ENCODE measurements at regions not wholly inside any gene's neighbourhood (a gene's known extent, or its start where the extent isn't known, plus 50 kb on each side); places are given as distances from the start of the nearest gene placed in this dataset.

- Histone ChIP-seq H3K9ac (ENCODE audit: low read depth, low read length) (no peak overlapping the region), H3K9me3 (ENCODE audit: control insufficient read depth, insufficient read depth, low read length) (no peaks in the 10 kb centered on the region), H3K4me1 (ENCODE audit: insufficient read depth, low read length) (no peaks in the 10 kb centered on the region), H3K36me3 (ENCODE audit: insufficient read depth, low read length) (no peaks in the 10 kb centered on the region)
These were observed 728.9 kb downstream of the EFNB2 start for GRCh38 chr13:105806628-105806920.

- H3K36me3 ChIP-seq (ENCODE audit: insufficient read depth, low read length) = no peaks in the 10 kb centered on the region
- no peaks in the 10 kb centered on the region for H3K9me3 ChIP-seq (ENCODE audit: control insufficient read depth, insufficient read depth, low read length)
- H3K4me1 ChIP-seq (ENCODE audit: insufficient read depth, low read length) = no peaks in the 10 kb centered on the region
- no peak overlapping the region for H3K9ac ChIP-seq (ENCODE audit: low read depth, low read length)
These were observed 729.4 kb downstream of the EFNB2 start for GRCh38 chr13:105805892-105806627.

DNA sequence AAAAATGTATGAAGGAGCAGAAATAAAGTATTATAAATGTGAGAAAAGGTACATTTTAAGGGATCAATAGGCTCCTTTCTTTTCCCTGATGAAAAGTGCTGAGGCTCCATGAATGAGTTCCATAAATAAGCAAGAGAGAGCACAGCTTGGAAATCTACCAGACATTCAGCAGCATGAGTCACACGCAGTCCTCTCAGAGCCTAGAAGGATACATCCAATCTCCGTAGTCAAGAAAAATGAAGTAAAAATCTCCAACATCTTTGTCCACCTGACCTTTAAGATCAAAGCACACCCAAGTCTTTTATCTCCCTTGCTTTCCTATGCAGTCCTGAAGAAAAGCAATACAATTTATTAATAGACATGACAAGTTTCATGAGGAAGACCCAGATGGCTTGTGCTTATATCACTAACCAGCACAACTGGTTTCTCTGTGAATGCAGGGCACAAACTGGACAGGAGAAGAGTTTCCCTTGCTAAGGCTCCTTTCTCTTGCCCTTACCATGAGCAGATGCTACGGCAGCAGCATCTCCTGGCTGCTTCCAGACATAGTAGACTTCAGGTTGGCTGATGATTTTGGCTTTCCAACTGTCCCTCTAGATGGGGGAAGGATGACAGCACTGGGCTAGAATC is 730.8 kb downstream of the EFNB2 start:
- Histone ChIP-seq H3K36me3 (ENCODE audit: insufficient read depth, low read length) (no peaks in the 10 kb centered on the region), H3K4me1 (ENCODE audit: insufficient read depth, low read length) (no peaks in the 10 kb centered on the region), H3K9ac (ENCODE audit: low read depth, low read length) (no peak overlapping the region), H3K9me3 (ENCODE audit: control insufficient read depth, insufficient read depth, low read length) (no peaks in the 10 kb centered on the region)

DNA sequence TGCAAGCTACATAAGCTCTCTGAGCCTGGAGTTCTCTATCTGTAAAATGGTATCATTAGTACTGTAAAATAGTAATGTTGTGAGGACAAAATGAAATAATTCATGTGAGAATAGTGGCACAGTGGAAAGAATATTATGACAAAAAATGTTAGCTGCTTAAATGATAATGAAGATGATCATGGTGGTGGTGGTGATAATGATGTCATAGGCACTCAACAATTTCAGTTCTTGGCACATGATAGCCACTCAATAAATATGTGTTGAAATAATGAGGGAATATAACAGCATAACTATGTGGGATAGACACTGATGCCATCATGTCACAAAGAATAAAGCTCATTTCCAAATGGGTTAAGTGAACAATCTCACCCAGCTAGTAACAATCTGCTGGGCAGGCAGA is 736.3 kb downstream of the EFNB2 start:
- Histone ChIP-seq H3K9ac (ENCODE audit: low read depth, low read length) (no peak overlapping the region), H3K36me3 (ENCODE audit: insufficient read depth, low read length) (no peaks in the 10 kb centered on the region), H3K9me3 (ENCODE audit: control insufficient read depth, insufficient read depth, low read length) (no peaks in the 10 kb centered on the region), H3K4me1 (ENCODE audit: insufficient read depth, low read length) (no peaks in the 10 kb centered on the region)

DNA sequence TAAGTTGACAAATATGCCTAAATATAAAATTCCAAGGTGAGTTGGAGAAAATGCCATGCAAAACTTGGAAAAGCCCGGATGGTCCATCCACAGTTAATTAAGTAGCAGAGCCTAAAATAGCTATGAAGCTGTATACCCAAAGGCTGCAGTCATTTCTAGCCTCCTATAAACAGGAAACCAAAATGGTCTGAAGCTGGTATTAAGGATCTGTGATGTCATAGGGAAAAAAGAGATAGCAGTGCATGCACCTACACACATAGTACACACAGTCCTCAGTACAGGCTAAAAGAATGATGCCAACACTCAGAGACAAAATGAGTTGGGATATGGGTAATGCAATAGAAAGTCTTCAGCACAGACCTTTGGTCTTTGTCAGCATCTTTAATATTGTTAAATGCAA is 736.9 kb downstream of the EFNB2 start:
- H3K9ac ChIP-seq (ENCODE audit: low read depth, low read length) = no peak overlapping the region
- H3K4me1 ChIP-seq (ENCODE audit: insufficient read depth, low read length) = no peaks in the 10 kb centered on the region
- no peaks in the 10 kb centered on the region for H3K36me3 ChIP-seq (ENCODE audit: insufficient read depth, low read length)
- no peaks in the 10 kb centered on the region for H3K9me3 ChIP-seq (ENCODE audit: control insufficient read depth, insufficient read depth, low read length)

DNA sequence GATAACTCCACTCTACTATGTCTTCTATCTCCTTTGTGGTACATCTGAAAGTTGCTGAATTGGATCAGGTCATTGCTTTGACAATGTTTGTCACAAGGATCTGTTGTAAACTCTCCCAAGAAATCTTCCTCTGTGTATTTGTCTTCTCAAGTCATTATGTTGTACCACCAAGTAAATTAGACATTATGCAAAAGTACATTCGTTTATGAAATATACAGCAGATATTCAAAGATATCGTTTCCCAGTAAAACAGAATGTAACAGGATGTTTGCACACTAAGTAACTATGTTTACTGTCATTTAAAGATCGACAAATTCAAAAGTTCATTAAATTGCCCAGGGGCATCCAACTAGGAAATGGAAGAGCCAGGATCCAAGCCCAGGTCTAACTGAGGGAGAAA is 739.4 kb downstream of the EFNB2 start:
- H3K9me3 ChIP-seq (ENCODE audit: control insufficient read depth, insufficient read depth, low read length) = no peaks in the 10 kb centered on the region
- no peak overlapping the region for H3K9ac ChIP-seq (ENCODE audit: low read depth, low read length)
- no peaks in the 10 kb centered on the region for H3K4me1 ChIP-seq (ENCODE audit: insufficient read depth, low read length)
- H3K36me3 ChIP-seq (ENCODE audit: insufficient read depth, low read length) = no peaks in the 10 kb centered on the region

DNA sequence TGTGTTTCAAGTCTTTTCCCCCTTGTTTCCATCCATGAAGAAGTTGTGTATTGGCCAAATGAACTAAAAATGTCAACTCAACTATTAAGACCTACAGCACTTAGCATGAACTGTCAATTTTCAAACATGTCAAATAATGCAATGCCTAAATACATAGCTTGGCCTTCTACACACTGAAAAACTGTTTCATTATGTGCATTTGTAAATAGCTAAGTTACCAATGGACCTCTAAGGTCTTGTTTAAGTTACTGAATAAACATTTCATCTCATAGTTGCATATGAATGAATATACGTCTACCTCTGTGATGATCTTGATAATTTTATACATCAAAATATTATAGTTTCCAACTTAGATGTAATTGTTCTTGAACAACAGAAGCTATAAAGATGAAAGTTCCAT is 744.5 kb downstream of the EFNB2 start:
- Histone ChIP-seq H3K9ac (ENCODE audit: low read depth, low read length) (no peak overlapping the region), H3K36me3 (ENCODE audit: insufficient read depth, low read length) (no peaks in the 10 kb centered on the region), H3K4me1 (ENCODE audit: insufficient read depth, low read length) (no peaks in the 10 kb centered on the region), H3K9me3 (ENCODE audit: control insufficient read depth, insufficient read depth, low read length) (no peaks in the 10 kb centered on the region)

- Histone ChIP-seq H3K9me3 (ENCODE audit: control insufficient read depth, insufficient read depth, low read length) (no peaks in the 10 kb centered on the region), H3K4me1 (ENCODE audit: insufficient read depth, low read length) (no peaks in the 10 kb centered on the region), H3K9ac (ENCODE audit: low read depth, low read length) (no peak overlapping the region), H3K36me3 (ENCODE audit: insufficient read depth, low read length) (no peaks in the 10 kb centered on the region)
These were observed 746.9 kb downstream of the EFNB2 start for GRCh38 chr13:105788530-105788929.

DNA sequence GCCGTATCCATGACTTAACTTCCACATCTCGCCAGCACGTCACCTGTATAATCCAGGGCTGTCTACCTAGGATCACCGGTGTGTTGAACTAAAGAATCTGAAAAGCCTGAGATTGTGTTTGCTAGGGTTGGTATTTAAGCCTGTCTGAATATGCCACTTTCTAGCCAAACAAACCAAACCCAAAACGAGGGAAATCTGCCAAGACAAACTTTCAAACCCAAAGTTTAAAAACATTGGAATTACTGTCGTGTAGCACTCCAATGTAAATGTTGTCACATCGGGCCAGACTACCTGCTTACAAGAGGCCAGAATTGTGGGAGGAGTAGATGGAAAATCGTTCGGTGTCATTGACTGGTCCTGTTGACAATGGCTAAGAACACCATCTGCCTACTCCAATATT is 747.8 kb downstream of the EFNB2 start:
- Histone ChIP-seq H3K4me1 (ENCODE audit: insufficient read depth, low read length) (no peaks in the 10 kb centered on the region), H3K36me3 (ENCODE audit: insufficient read depth, low read length) (no peaks in the 10 kb centered on the region), H3K9me3 (ENCODE audit: control insufficient read depth, insufficient read depth, low read length) (no peaks in the 10 kb centered on the region), H3K9ac (ENCODE audit: low read depth, low read length) (no peak overlapping the region)

DNA sequence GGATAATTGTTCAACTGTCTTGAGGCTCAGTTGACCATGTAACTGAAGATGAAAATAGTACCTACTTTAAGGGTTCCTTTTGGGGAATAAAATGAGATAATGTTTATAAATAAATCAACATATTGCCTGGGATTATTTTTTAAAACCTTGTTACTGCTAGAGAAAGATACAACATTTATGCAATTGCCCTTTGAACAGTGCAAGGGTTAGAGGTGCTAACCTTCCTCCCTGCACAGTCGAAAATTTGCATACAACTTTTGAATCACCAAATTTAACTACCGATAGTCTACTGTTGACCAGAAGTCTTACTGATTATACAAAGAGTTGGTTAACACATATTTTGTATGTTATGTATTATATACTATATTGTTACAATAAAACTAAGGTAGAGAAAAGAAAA is 750.0 kb downstream of the EFNB2 start:
- Histone ChIP-seq H3K9ac (ENCODE audit: low read depth, low read length) (no peak overlapping the region), H3K4me1 (ENCODE audit: insufficient read depth, low read length) (no peaks in the 10 kb centered on the region), H3K36me3 (ENCODE audit: insufficient read depth, low read length) (no peaks in the 10 kb centered on the region), H3K9me3 (ENCODE audit: control insufficient read depth, insufficient read depth, low read length) (no peaks in the 10 kb centered on the region)

DNA sequence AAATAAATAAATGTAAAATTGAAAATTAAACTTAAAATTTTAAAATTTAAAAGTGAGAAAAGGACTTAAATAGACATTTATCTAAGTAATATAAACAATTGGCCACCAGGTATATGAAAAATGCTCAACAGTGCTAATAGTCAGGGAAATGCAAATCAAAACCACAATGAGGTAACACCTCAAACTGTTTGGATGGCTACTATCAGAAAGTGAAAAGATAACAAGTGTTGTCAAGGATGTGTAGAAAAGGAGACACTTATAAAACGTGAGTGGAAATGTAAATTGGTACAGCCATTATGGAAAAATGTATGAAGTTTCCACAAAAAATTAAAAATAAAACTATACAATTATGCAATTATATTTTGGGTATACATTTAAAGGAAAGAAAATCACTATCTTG is 752.2 kb downstream of the EFNB2 start:
- H3K36me3 ChIP-seq (ENCODE audit: insufficient read depth, low read length) = no peaks in the 10 kb centered on the region
- no peaks in the 10 kb centered on the region for H3K9me3 ChIP-seq (ENCODE audit: control insufficient read depth, insufficient read depth, low read length)
- no peak overlapping the region for H3K9ac ChIP-seq (ENCODE audit: low read depth, low read length)
- no peaks in the 10 kb centered on the region for H3K4me1 ChIP-seq (ENCODE audit: insufficient read depth, low read length)

GRCh38 chr13:105778196-105778595 is 757.3 kb downstream of the EFNB2 start:
- no peaks in the 10 kb centered on the region for H3K4me1 ChIP-seq (ENCODE audit: insufficient read depth, low read length)
- no peaks in the 10 kb centered on the region for H3K36me3 ChIP-seq (ENCODE audit: insufficient read depth, low read length)
- no peaks in the 10 kb centered on the region for H3K9me3 ChIP-seq (ENCODE audit: control insufficient read depth, insufficient read depth, low read length)
- no peak overlapping the region for H3K9ac ChIP-seq (ENCODE audit: low read depth, low read length)

GRCh38 chr13:105774739-105775460 is 760.6 kb downstream of the EFNB2 start:
- no peak overlapping the region for H3K9ac ChIP-seq (ENCODE audit: low read depth, low read length)
- no peaks in the 10 kb centered on the region for H3K9me3 ChIP-seq (ENCODE audit: control insufficient read depth, insufficient read depth, low read length)
- no peaks in the 10 kb centered on the region for H3K36me3 ChIP-seq (ENCODE audit: insufficient read depth, low read length)
- no peaks in the 10 kb centered on the region for H3K4me1 ChIP-seq (ENCODE audit: insufficient read depth, low read length)

GRCh38 chr13:105773863-105774538 is 761.5 kb downstream of the EFNB2 start:
- H3K36me3 ChIP-seq (ENCODE audit: insufficient read depth, low read length) = no peaks in the 10 kb centered on the region
- H3K9ac ChIP-seq (ENCODE audit: low read depth, low read length) = no peak overlapping the region
- no peaks in the 10 kb centered on the region for H3K4me1 ChIP-seq (ENCODE audit: insufficient read depth, low read length)
- no peaks in the 10 kb centered on the region for H3K9me3 ChIP-seq (ENCODE audit: control insufficient read depth, insufficient read depth, low read length)

GRCh38 chr13:105773241-105773640 is 762.2 kb downstream of the EFNB2 start:
- no peak overlapping the region for H3K9ac ChIP-seq (ENCODE audit: low read depth, low read length)
- H3K36me3 ChIP-seq (ENCODE audit: insufficient read depth, low read length) = no peaks in the 10 kb centered on the region
- H3K9me3 ChIP-seq (ENCODE audit: control insufficient read depth, insufficient read depth, low read length) = no peaks in the 10 kb centered on the region
- no peaks in the 10 kb centered on the region for H3K4me1 ChIP-seq (ENCODE audit: insufficient read depth, low read length)
